ENCODE measurements at regions not wholly inside any gene's neighbourhood (a gene's known extent, or its start where the extent isn't known, plus 50 kb on each side); places are given as distances from the start of the nearest gene placed in this dataset.

GRCh38 chr12:130280742-130281141 is 56.9 kb upstream of the PIWIL1 start:
- TF ChIP-seq, protein P1, sequence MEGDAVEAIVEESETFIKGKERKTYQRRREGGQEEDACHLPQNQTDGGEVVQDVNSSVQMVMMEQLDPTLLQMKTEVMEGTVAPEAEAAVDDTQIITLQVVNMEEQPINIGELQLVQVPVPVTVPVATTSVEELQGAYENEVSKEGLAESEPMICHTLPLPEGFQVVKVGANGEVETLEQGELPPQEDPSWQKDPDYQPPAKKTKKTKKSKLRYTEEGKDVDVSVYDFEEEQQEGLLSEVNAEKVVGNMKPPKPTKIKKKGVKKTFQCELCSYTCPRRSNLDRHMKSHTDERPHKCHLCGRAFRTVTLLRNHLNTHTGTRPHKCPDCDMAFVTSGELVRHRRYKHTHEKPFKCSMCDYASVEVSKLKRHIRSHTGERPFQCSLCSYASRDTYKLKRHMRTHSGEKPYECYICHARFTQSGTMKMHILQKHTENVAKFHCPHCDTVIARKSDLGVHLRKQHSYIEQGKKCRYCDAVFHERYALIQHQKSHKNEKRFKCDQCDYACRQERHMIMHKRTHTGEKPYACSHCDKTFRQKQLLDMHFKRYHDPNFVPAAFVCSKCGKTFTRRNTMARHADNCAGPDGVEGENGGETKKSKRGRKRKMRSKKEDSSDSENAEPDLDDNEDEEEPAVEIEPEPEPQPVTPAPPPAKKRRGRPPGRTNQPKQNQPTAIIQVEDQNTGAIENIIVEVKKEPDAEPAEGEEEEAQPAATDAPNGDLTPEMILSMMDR (IDR thresholded peaks at IDR 0.05) = no peak
- no peak for TF ChIP-seq POLR2A (IDR thresholded peaks at IDR 0.05)
